ENCODE measurements at regions not wholly inside any gene's neighbourhood (a gene's known extent, or its start where the extent isn't known, plus 50 kb on each side); places are given as distances from the start of the nearest gene placed in this dataset.

- TF ChIP-seq GATA2 (IDR thresholded peaks at IDR 0.05; ENCODE audit: low read depth, low read length) (no peak), GATA3 (IDR thresholded peaks at IDR 0.05; ENCODE audit: low read depth, low read length) (no peak)
Observed at GRCh38 chr4:154908168-154908567, 127.1 kb downstream of the RBM46 start.

GRCh38 chr4:154911097-154911496, 130.0 kb downstream of the RBM46 start:
- TF ChIP-seq GATA3 (IDR thresholded peaks at IDR 0.05; ENCODE audit: low read depth, low read length), result no peak
- no peak for TF ChIP-seq GATA2 (IDR thresholded peaks at IDR 0.05; ENCODE audit: low read depth, low read length)

GRCh38 chr4:154911608-154912098, 130.6 kb downstream of the RBM46 start:
- TF ChIP-seq GATA2 (IDR thresholded peaks at IDR 0.05; ENCODE audit: low read depth, low read length), result no peak
- no peak for TF ChIP-seq GATA3 (IDR thresholded peaks at IDR 0.05; ENCODE audit: low read depth, low read length)

DNA sequence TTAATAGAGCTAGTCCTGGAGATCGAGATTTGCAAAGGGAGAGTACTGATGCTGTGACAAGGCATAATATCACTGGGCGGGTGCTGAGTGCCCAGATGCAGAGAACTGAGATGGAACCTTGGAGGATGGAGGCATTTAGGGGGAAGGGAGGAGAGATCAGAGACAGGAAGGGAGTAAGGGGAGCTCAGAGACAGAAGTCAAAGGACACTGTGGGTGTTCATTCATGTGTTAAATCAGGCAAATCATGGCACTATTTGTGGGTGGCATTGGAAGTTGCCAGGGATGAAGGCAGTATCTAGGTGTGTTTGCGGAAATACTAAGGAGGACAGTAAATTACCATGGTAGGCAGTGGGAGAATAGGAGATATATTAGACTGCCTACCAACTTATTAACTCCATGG, 135.0 kb downstream of the RBM46 start:
- TF ChIP-seq GATA3 (IDR thresholded peaks at IDR 0.05; ENCODE audit: low read depth, low read length) (no peak), GATA2 (IDR thresholded peaks at IDR 0.05; ENCODE audit: low read depth, low read length) (no peak)

DNA sequence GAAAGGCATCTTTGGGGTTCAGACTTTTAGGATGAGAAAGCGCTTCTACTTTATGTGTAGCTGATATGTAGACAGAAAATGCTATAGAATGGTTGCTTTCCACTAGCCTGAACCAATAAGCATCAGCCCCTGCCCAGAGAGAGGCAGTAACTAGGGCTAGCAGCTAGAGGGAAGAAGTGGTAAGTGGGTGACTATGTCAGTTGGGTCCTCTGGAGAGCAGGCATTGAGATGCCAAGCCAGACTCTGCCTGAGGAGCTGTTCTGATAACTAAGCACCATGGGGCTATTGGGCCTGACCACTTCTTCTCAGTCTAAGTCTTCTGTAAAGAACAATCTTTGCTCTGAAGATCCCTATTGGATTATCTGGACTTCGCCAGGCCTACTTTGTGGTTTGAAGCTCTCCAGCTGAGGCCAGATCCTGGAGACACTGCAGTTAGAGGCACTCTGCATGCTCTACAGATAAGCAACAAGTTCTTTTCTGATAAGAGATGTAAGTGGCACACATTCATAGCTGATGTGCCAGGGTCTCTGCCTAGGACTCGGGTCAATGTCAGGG, 146.1 kb downstream of the RBM46 start:
- no peak for TF ChIP-seq GATA3 (IDR thresholded peaks at IDR 0.05; ENCODE audit: low read depth, low read length)
- no peak for TF ChIP-seq GATA2 (IDR thresholded peaks at IDR 0.05; ENCODE audit: low read depth, low read length)

GRCh38 chr4:154928640-154929257, 147.7 kb downstream of the RBM46 start:
- TF ChIP-seq GATA2 (IDR thresholded peaks at IDR 0.05; ENCODE audit: low read depth, low read length) (no peak), GATA3 (IDR thresholded peaks at IDR 0.05; ENCODE audit: low read depth, low read length) (no peak)

- TF ChIP-seq GATA2 (IDR thresholded peaks at IDR 0.05; ENCODE audit: low read depth, low read length) (no peak), GATA3 (IDR thresholded peaks at IDR 0.05; ENCODE audit: low read depth, low read length) (no peak)
Observed at GRCh38 chr4:154936873-154937272, 155.8 kb downstream of the RBM46 start.

DNA sequence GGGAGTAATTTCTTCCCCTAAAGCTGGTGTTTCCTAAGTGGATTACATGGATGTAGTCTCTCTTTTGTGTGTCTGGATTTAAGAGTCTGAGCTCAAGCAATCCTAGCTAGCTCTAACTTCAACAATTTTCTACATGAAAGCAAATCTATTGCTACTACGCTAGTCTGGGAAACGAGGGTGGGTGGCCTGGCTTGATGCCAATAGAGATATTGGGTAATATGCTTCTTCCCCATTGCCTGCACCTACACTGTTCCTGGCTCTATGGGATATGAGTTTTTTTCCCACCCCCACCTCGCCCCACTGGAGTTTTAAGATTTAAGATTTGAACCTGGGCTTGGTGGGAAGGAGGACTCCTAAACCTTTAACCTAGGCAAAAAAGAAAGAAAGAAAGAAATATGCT, 158.8 kb downstream of the RBM46 start:
- no peak for TF ChIP-seq GATA3 (IDR thresholded peaks at IDR 0.05; ENCODE audit: low read depth, low read length)
- no peak for TF ChIP-seq GATA2 (IDR thresholded peaks at IDR 0.05; ENCODE audit: low read depth, low read length)

DNA sequence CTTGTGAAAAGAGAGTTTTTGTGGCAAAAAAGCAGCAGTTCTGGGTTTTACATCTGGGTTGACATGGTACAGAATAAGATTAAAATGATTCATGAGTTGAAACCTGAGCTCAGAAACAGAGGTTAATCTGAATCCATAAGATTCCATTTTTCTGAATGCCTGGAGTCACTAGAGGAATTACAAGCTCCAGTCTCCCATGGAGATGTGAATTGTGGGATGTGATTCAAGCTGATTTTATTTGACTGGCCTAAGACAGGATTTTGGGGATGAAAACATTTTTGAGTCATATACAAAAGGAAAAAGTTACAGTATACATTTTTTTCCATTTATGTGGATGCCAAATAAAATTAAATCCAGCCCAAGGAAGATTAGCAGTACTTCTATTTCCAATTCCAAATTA, 161.1 kb downstream of the RBM46 start:
- TF ChIP-seq GATA3 (IDR thresholded peaks at IDR 0.05; ENCODE audit: low read depth, low read length) (no peak), GATA2 (IDR thresholded peaks at IDR 0.05; ENCODE audit: low read depth, low read length) (no peak)

DNA sequence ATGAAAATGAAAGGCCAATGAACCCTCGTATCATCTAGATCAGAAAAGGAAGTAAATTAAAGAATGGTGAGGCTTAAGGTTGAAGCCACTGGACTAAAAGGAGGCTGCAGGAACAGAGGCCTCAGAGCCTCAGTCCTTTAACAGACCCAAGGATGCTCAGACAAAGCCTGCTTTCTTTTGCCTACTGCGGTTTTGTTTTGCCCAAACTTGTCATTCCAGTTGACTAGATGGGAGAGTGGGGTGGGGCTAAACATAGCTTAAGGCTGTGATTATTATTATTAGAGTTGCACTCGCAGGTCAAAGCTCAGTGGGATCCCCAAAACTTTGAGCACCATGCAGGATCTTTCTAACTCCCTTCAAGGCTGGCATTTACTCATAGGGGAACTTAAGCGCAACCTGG, 163.9 kb downstream of the RBM46 start:
- TF ChIP-seq GATA2 (IDR thresholded peaks at IDR 0.05; ENCODE audit: low read depth, low read length) (no peak), GATA3 (IDR thresholded peaks at IDR 0.05; ENCODE audit: low read depth, low read length) (no peak)

GRCh38 chr4:154946113-154946512, 165.0 kb downstream of the RBM46 start:
- no peak for TF ChIP-seq GATA3 (IDR thresholded peaks at IDR 0.05; ENCODE audit: low read depth, low read length)
- TF ChIP-seq GATA2 (IDR thresholded peaks at IDR 0.05; ENCODE audit: low read depth, low read length), result no peak

- TF ChIP-seq GATA3 (IDR thresholded peaks at IDR 0.05; ENCODE audit: low read depth, low read length) (no peak), GATA2 (IDR thresholded peaks at IDR 0.05; ENCODE audit: low read depth, low read length) (no peak)
Observed at GRCh38 chr4:154953691-154954090, 172.6 kb downstream of the RBM46 start.

GRCh38 chr4:154954117-154954516, 173.0 kb downstream of the RBM46 start:
- no peak for TF ChIP-seq GATA3 (IDR thresholded peaks at IDR 0.05; ENCODE audit: low read depth, low read length)
- no peak for TF ChIP-seq GATA2 (IDR thresholded peaks at IDR 0.05; ENCODE audit: low read depth, low read length)

GRCh38 chr4:154958121-154958520, 177.0 kb downstream of the RBM46 start:
- TF ChIP-seq GATA3 (IDR thresholded peaks at IDR 0.05; ENCODE audit: low read depth, low read length), result no peak
- no peak for TF ChIP-seq GATA2 (IDR thresholded peaks at IDR 0.05; ENCODE audit: low read depth, low read length)

DNA sequence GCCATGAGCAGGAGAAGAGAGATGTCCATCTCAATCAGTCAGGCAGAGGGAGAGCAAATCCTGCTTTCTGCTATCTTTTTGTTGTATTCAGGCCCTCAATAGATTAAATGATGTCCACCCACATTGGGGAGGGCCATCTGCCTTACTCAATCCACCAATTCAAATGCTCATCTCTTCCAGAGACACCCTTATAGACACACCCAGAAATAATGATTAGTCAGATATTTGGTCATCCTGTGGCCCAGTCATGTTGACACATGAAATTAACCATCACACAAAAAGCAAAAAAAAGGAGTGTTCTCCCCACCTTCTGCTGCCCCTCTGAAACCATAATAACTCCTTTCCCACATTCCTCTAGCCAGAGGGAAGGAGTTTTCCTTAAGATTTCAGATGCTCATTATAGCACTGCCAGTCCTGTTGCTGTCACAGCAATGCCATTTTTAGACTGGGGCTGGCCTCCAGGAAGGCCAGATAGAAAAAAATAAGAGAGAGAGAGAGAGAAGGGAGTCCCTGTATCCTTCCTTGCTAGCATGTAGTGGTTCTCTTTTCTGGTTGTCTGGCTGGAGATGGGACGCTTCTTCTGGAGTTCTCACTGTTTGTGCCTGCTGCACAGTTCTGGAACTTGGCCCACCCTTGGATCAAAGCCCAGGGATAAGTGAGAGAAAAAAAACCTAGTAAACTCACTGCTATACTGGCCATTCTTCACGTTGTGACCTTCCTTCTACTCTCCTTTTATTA, 177.7 kb downstream of the RBM46 start:
- TF ChIP-seq GATA3 (IDR thresholded peaks at IDR 0.05; ENCODE audit: low read depth, low read length) (no peak), GATA2 (IDR thresholded peaks at IDR 0.05; ENCODE audit: low read depth, low read length) (no peak)

Data from SH-SY5Y (cell line).